Hepatocyte (in vitro differentiated cells): ENCODE measurements at regions not wholly inside any gene's neighbourhood (a gene's known extent, or its start where the extent isn't known, plus 50 kb on each side); places are given as distances from the start of the nearest gene placed in this dataset.

ENCODE experiments used
- CTCF ChIP-seq: fragments of 200-600 bp; sonication (generic); IDR thresholded peaks from 2 replicates; pipeline ENCODE4 v1.5.1; 2016; ENCODE audit warnings: antibody characterized with exemption, mild to moderate bottlenecking; ENCODE audit not compliant: poor library complexity
- EZH2phosphoT487 ChIP-seq: fragments of 200-600 bp; sonication (generic); IDR thresholded peaks from one replicate; pipeline ENCODE4 v1.6.1; 2018; ENCODE audit warnings: antibody characterized with exemption, mild to moderate bottlenecking, low read depth, moderate library complexity; ENCODE audit not compliant: unreplicated experiment, severe bottlenecking

DNA sequence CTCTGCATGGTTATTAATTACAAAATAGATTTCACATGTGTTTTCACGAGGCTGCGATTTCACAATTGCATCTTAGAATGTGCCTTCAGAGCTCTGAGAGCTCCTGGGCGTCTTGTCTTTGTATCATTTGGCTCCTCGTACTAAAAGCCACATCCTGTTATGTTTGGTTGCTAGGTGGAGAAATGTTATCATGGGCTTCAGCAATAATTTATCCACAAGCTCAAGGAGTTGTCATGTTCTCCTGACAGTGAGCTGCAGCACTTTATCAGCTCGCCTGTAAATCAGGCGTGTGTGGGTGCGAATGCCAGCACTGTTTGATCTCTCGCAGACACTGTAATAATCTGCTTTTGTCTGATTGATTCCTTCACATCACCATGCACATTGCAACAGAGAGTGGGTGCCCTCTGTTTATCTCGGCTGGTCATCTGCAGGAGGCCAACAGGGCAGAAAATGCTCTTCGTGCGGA lies 218.6 kb upstream of the ZFP64 start:
- TF ChIP-seq CTCF, result no peak
- no peak for TF ChIP-seq EZH2phosphoT487
